ENCODE measurements at regions not wholly inside any gene's neighbourhood (a gene's known extent, or its start where the extent isn't known, plus 50 kb on each side); places are given as distances from the start of the nearest gene placed in this dataset.

GRCh38 chr19:46931202-46931601, 70.4 kb downstream of the ARHGAP35 start:
- H3K4me1 Mint-ChIP-seq (ENCODE audit: low read depth): peaks cover 29% of the 10 kb centered on the region
- no peak overlapping the region for H3K27ac Mint-ChIP-seq
- H3K36me3 Mint-ChIP-seq (ENCODE audit: insufficient read depth): no peaks in the 10 kb centered on the region
- no peaks in the 10 kb centered on the region for H3K9me3 Mint-ChIP-seq (ENCODE audit: low read depth)
- H3K4me3 Mint-ChIP-seq (ENCODE audit: low read depth): no peak overlapping the region
- no peaks in the 10 kb centered on the region for H3K27me3 Mint-ChIP-seq
- DNase-seq (ENCODE audit: low spot score, unreplicated experiment): no peak
- no peak for TF ChIP-seq CTCF (IDR thresholded peaks at IDR 0.05; ENCODE audit: unreplicated experiment)

- H3K36me3 Mint-ChIP-seq (ENCODE audit: insufficient read depth): no peaks in the 10 kb centered on the region
These were observed 71.5 kb downstream of the ARHGAP35 start for GRCh38 chr19:46932346-46932745.

GRCh38 chr19:46935066-46935663, 74.4 kb downstream of the ARHGAP35 start:
- DNase-seq (ENCODE audit: low spot score, unreplicated experiment): no peak
- no peak overlapping the region for H3K4me3 Mint-ChIP-seq (ENCODE audit: low read depth)
- no peaks in the 10 kb centered on the region for H3K27me3 Mint-ChIP-seq
- no peak for TF ChIP-seq CTCF (IDR thresholded peaks at IDR 0.05; ENCODE audit: unreplicated experiment)
- no peaks in the 10 kb centered on the region for H3K9me3 Mint-ChIP-seq (ENCODE audit: low read depth)
- peaks cover 1% of the 10 kb centered on the region for H3K36me3 Mint-ChIP-seq (ENCODE audit: insufficient read depth)
- no peak overlapping the region for H3K27ac Mint-ChIP-seq
- H3K4me1 Mint-ChIP-seq (ENCODE audit: low read depth): peaks cover 8% of the 10 kb centered on the region

More at GRCh38 chr19:46932346-46932745, 71.5 kb downstream of the ARHGAP35 start:
- Mint-ChIP-seq H3K4me3 (ENCODE audit: low read depth) (no peak overlapping the region), H3K4me1 (ENCODE audit: low read depth) (peaks cover 18% of the 10 kb centered on the region), H3K27ac (no peak overlapping the region), H3K27me3 (no peaks in the 10 kb centered on the region), H3K9me3 (ENCODE audit: low read depth) (no peaks in the 10 kb centered on the region)
- DNase-seq (ENCODE audit: low spot score, unreplicated experiment): no peak
- TF ChIP-seq CTCF (IDR thresholded peaks at IDR 0.05; ENCODE audit: unreplicated experiment): no peak

- TF ChIP-seq CTCF (IDR thresholded peaks at IDR 0.05; ENCODE audit: unreplicated experiment): no peak
- Mint-ChIP-seq H3K4me1 (ENCODE audit: low read depth) (peaks cover 6% of the 10 kb centered on the region), H3K36me3 (ENCODE audit: insufficient read depth) (peaks cover 13% of the 10 kb centered on the region), H3K27me3 (no peaks in the 10 kb centered on the region), H3K27ac (peak overlapping the region; percentile 56), H3K4me3 (ENCODE audit: low read depth) (no peak overlapping the region), H3K9me3 (ENCODE audit: low read depth) (no peaks in the 10 kb centered on the region)
- no peak for DNase-seq (ENCODE audit: low spot score, unreplicated experiment)
These were observed 76.3 kb upstream of the NPAS1 start for GRCh38 chr19:46943150-46943946.

GRCh38 chr19:46944123-46944748, 75.4 kb upstream of the NPAS1 start:
- DNase-seq (ENCODE audit: low spot score, unreplicated experiment): no peak
- H3K27ac Mint-ChIP-seq: peak overlapping the region; percentile 71
- H3K36me3 Mint-ChIP-seq (ENCODE audit: insufficient read depth): peaks cover 14% of the 10 kb centered on the region
- H3K4me1 Mint-ChIP-seq (ENCODE audit: low read depth): peaks cover 6% of the 10 kb centered on the region
- H3K27me3 Mint-ChIP-seq: no peaks in the 10 kb centered on the region
- H3K9me3 Mint-ChIP-seq (ENCODE audit: low read depth): no peaks in the 10 kb centered on the region
- H3K4me3 Mint-ChIP-seq (ENCODE audit: low read depth): no peak overlapping the region
- TF ChIP-seq CTCF (IDR thresholded peaks at IDR 0.05; ENCODE audit: unreplicated experiment): no peak

Data from progenitor cell of endocrine pancreas (in vitro differentiated cells).